H1 (cell line): ENCODE measurements at regions not wholly inside any gene's neighbourhood (a gene's known extent, or its start where the extent isn't known, plus 50 kb on each side); places are given as distances from the start of the nearest gene placed in this dataset.

Experiments used
- CTCF ChIA-PET: fragments of 300-600 bp; sonication (Branson Sonifier 250); formaldehyde crosslinking; loops from one replicate; lab custom pipeline; 2021; ENCODE audit not compliant: partially characterized antibody; lab: Charles Lee
- POLR2A ChIA-PET: fragments of 300-600 bp; sonication (Branson Sonifier 250); formaldehyde crosslinking; loops from one replicate; lab custom pipeline; 2021; ENCODE audit warnings: inconsistent platforms; ENCODE audit not compliant: partially characterized antibody; lab: Charles Lee
- DNase-seq, 2 experiments: peaks; one replicate each; pipeline versions ENCODE4 v3.0.0 to v3.0.0-alpha.2; 2010 to 2022; ENCODE audit warnings: low spot score in 2 of 2, low read depth in 1 of 2, mixed read lengths in 1 of 2
- FAIRE-seq: peaks from 2 replicates; lab custom pipeline; 2011; peaks lifted over from hg19 to GRCh38; lab: Jason Lieb, UNC
- H2AFZ ChIP-seq: 2 replicates; pipeline ENCODE4 v1.8.1; 2012; ENCODE audit warnings: low read length, inconsistent platforms
- H2AK5ac ChIP-seq: 2 replicates; pipeline ENCODE4 v1.6.1; 2013; ENCODE audit warnings: low read depth, low read length
- H2BK120ac ChIP-seq: replicated peaks from 2 replicates; pipeline ENCODE3; 2013; ENCODE audit warnings: low read depth, low read length, inconsistent platforms
- H2BK12ac ChIP-seq: 2 replicates; pipeline ENCODE4 v1.6.1; 2013; ENCODE audit warnings: low read depth, low read length
- H2BK15ac ChIP-seq: 2 replicates; pipeline ENCODE4 v1.6.1; 2013; ENCODE audit warnings: low read length
- H2BK20ac ChIP-seq: 2 replicates; pipeline ENCODE4 v1.6.1; 2013; ENCODE audit warnings: low read length
- H2BK5ac ChIP-seq: 2 replicates; pipeline ENCODE4 v1.6.1; 2013; ENCODE audit warnings: low read depth, low read length
- H3K14ac ChIP-seq: 2 replicates; pipeline ENCODE4 v1.6.1; 2013; ENCODE audit warnings: inconsistent platforms; ENCODE audit not compliant: insufficient read length
- H3K18ac ChIP-seq: 2 replicates; pipeline ENCODE4 v1.6.1; 2013; ENCODE audit warnings: low read length; ENCODE audit errors: extremely low read depth
- H3K23ac ChIP-seq: 2 replicates; pipeline ENCODE4 v1.6.1; 2013; ENCODE audit warnings: inconsistent platforms; ENCODE audit not compliant: insufficient read length
- H3K23me2 ChIP-seq: 2 replicates; pipeline ENCODE4 v1.6.1; 2013; ENCODE audit warnings: low read depth, low read length
- H3K27ac ChIP-seq: 2 replicates; pipeline ENCODE4 v1.6.1; 2011; ENCODE audit warnings: low read depth, low read length, inconsistent platforms
- H3K27me3 ChIP-seq, 4 experiments: replicated peaks in 1 of 4; 1 replicate in 1 of 4; 2 replicates in 3 of 4; pipeline versions ENCODE4 v1.6.1 to v1.8.1; 2011 to 2013; ENCODE audit warnings: low read length in 3 of 4, mild to moderate bottlenecking in 3 of 4, inconsistent platforms in 2 of 4, mixed read lengths in 2 of 4, moderate library complexity in 1 of 4; ENCODE audit not compliant: control insufficient read depth in 3 of 4, insufficient read depth in 3 of 4; ENCODE audit errors: extremely low read depth in 1 of 4
- H3K36me3 ChIP-seq, 4 experiments: 2 replicates each; pipeline versions ENCODE4 v1.6.1 to v1.8.1; 2011 to 2013; ENCODE audit warnings: mild to moderate bottlenecking in 4 of 4, low read length in 3 of 4, moderate library complexity in 2 of 4, control low read depth in 1 of 4, inconsistent platforms in 1 of 4; ENCODE audit not compliant: insufficient read depth in 4 of 4, control insufficient read depth in 2 of 4
- H3K4ac ChIP-seq: replicated peaks from 2 replicates; pipeline ENCODE3; 2013; ENCODE audit warnings: low read length, low read depth, mixed read lengths, inconsistent platforms; ENCODE audit not compliant: insufficient read length
- H3K4me1 ChIP-seq, 4 experiments: replicated peaks in 1 of 4; 1 replicate in 1 of 4; 2 replicates in 3 of 4; pipeline versions ENCODE4 v1.6.1 to v1.8.1; 2011 to 2013; ENCODE audit warnings: low read length in 3 of 4, inconsistent platforms in 2 of 4, mixed read lengths in 1 of 4; ENCODE audit not compliant: insufficient read depth in 4 of 4, control insufficient read depth in 3 of 4
- H3K4me2 ChIP-seq, 2 experiments: 2 replicates each; pipeline versions ENCODE4 v1.6.1 to v1.8.1; 2011 to 2013; ENCODE audit warnings: low read depth in 2 of 2, low read length in 2 of 2, control low read depth in 1 of 2, inconsistent platforms in 1 of 2, mild to moderate bottlenecking in 1 of 2; ENCODE audit not compliant: insufficient read depth in 1 of 2
- H3K4me3 ChIP-seq, 4 experiments: fragments of 200-600, 300-600 bp in 1 of 4; sonication (generic), shearing (Covaris generic), sonication (Bioruptor Twin) in 1 of 4; 2 replicates each; pipeline versions ENCODE4 v1.5.1 to v1.8.1; 2011 to 2016; ENCODE audit warnings: low read length in 4 of 4, low read depth in 3 of 4, control low read depth in 2 of 4, inconsistent platforms in 2 of 4, mild to moderate bottlenecking in 2 of 4, mixed read lengths in 1 of 4, moderate library complexity in 1 of 4; ENCODE audit not compliant: insufficient read depth in 2 of 4; ENCODE audit errors: extremely low read depth in 1 of 4
- H3K56ac ChIP-seq: replicated peaks from 2 replicates; pipeline ENCODE3; 2013; ENCODE audit warnings: low read depth, mild to moderate bottlenecking, mixed read lengths, low read length, inconsistent platforms; ENCODE audit not compliant: insufficient read length
- H3K79me1 ChIP-seq: 2 replicates; pipeline ENCODE4 v1.6.1; 2013; ENCODE audit warnings: low read depth, low read length, control low read depth
- H3K79me2 ChIP-seq, 2 experiments: 2 replicates each; pipeline versions ENCODE4 v1.6.1 to v1.8.1; 2012 to 2013; ENCODE audit warnings: low read length in 2 of 2, mild to moderate bottlenecking in 2 of 2, inconsistent platforms in 1 of 2; ENCODE audit not compliant: insufficient read depth in 2 of 2, control insufficient read depth in 1 of 2
- H3K9ac ChIP-seq, 4 experiments: replicated peaks in 1 of 4; 1 replicate in 1 of 4; 2 replicates in 3 of 4; pipeline versions ENCODE4 v1.6.1 to v1.8.1; 2011 to 2013; ENCODE audit warnings: low read depth in 3 of 4, low read length in 3 of 4, control low read depth in 2 of 4, mild to moderate bottlenecking in 2 of 4, moderate library complexity in 2 of 4, inconsistent platforms in 1 of 4; ENCODE audit errors: extremely low read depth in 1 of 4
- H3K9me3 ChIP-seq, 2 experiments: 2 replicates each; pipeline versions ENCODE4 v1.6.1 to v1.8.1; 2012 to 2013; ENCODE audit warnings: mild to moderate bottlenecking in 2 of 2, moderate library complexity in 2 of 2, control low read depth in 1 of 2, inconsistent platforms in 1 of 2, low read depth in 1 of 2, low read length in 1 of 2, mixed read lengths in 1 of 2; ENCODE audit not compliant: insufficient read depth in 2 of 2
- H4K20me1 ChIP-seq, 2 experiments: replicated peaks in 1 of 2; 2 replicates each; pipeline versions ENCODE3 to v1.8.1; 2011 to 2013; ENCODE audit warnings: inconsistent platforms in 2 of 2, low read length in 2 of 2, mild to moderate bottlenecking in 1 of 2; ENCODE audit not compliant: insufficient read depth in 2 of 2, control insufficient read depth in 1 of 2
- H4K5ac ChIP-seq: 2 replicates; pipeline ENCODE4 v1.6.1; 2013; ENCODE audit warnings: low read length, low read depth, mixed read lengths, inconsistent platforms; ENCODE audit not compliant: insufficient read length
- H4K8ac ChIP-seq: 2 replicates; pipeline ENCODE4 v1.8.0; 2013; ENCODE audit warnings: mild to moderate bottlenecking, moderate library complexity, low read length, inconsistent platforms; ENCODE audit not compliant: insufficient read depth; ENCODE audit errors: extremely low read depth
- H4K91ac ChIP-seq: replicated peaks from 2 replicates; pipeline ENCODE3; 2013; ENCODE audit warnings: low read length, mixed read lengths, inconsistent platforms; ENCODE audit not compliant: insufficient read length
- ASH2L ChIP-seq: fragments of 200-600, 300-600 bp; sonication (generic); IDR thresholded peaks from one replicate; pipeline ENCODE4 v1.7.1; 2017; ENCODE audit warnings: low read length
- CTCF ChIP-seq, 3 experiments: IDR thresholded peaks; 1 replicate in 2 of 3; 2 replicates in 1 of 3; pipeline versions ENCODE4 v1.5.1 to v1.6.1; 2011; ENCODE audit warnings: low read length in 3 of 3, mild to moderate bottlenecking in 3 of 3, inconsistent platforms in 2 of 3, low read depth in 1 of 3, moderate library complexity in 1 of 3; ENCODE audit not compliant: insufficient read depth in 1 of 3; ENCODE audit errors: control extremely low read depth in 1 of 3
- HDAC2 ChIP-seq, 2 experiments: fragments of 300-600 bp in 1 of 2; sonication (generic) in 1 of 2; IDR thresholded peaks; 2 replicates each; pipeline ENCODE4 v1.6.1; 2011 to 2012; ENCODE audit warnings: low read depth in 2 of 2, low read length in 2 of 2, mild to moderate bottlenecking in 2 of 2, moderate library complexity in 2 of 2, borderline replicate concordance in 1 of 2, inconsistent platforms in 1 of 2
- KDM4A ChIP-seq: IDR thresholded peaks from one replicate; pipeline ENCODE4 v1.7.1; 2012; ENCODE audit warnings: low read depth, mild to moderate bottlenecking, moderate library complexity, low read length, inconsistent platforms; ENCODE audit not compliant: severe bottlenecking
- MAFK ChIP-seq: IDR thresholded peaks from 2 replicates; pipeline ENCODE4 v1.6.1; 2012; ENCODE audit warnings: low read depth, mild to moderate bottlenecking, improper control_type of control experiment, low read length
- RBBP5 ChIP-seq: IDR thresholded peaks from 2 replicates; pipeline ENCODE4 v1.7.1; 2012; ENCODE audit warnings: low read depth, mild to moderate bottlenecking, inconsistent platforms, low read length, moderate library complexity, borderline replicate concordance
- SIRT6 ChIP-seq: IDR thresholded peaks from one replicate; pipeline ENCODE4 v1.7.1; 2012; ENCODE audit warnings: low read length, inconsistent platforms
- SP2 ChIP-seq: IDR thresholded peaks from 2 replicates; pipeline ENCODE4 v1.6.1; 2012; ENCODE audit warnings: mild to moderate bottlenecking, low read length, inconsistent platforms
- WGBS, 2 experiments: shearing (Covaris generic) in 1 of 2; methylation state at CpG; one replicate each; pipeline versions ENCODE4 v1.1.6 to v1.1.7; 2013 to 2015; ENCODE audit warnings: low lambda C conversion rate in 2 of 2, mixed read lengths in 2 of 2, inconsistent platforms in 1 of 2, low coverage in 1 of 2, missing lambda C conversion rate in 1 of 2; ENCODE audit not compliant: insufficient replicate concordance in 2 of 2, insufficient coverage in 1 of 2, insufficient read length in 1 of 2; ENCODE audit errors: extremely low coverage in 1 of 2, missing lambda C conversion rate in 1 of 2; 5-methylcytosine and 5-hydroxymethylcytosine counted together

GRCh38 chr14:86987966-86988365, 1005.0 kb downstream of the GALC start:
- Histone ChIP-seq H2BK5ac (no peak overlapping the region), H2BK120ac (no peak overlapping the region), H3K4ac (no peak overlapping the region), H4K8ac (no peak overlapping the region), H3K36me3 (no peaks in the 10 kb centered on the region), H2BK20ac (no peak overlapping the region), H4K5ac (no peak overlapping the region), H3K4me3 (no peak overlapping the region), H3K4me2 (no peak overlapping the region), H3K9ac (no peak overlapping the region), H2AFZ (no peak overlapping the region), H3K79me2 (no peaks in the 10 kb centered on the region), H3K9me3 (no peaks in the 10 kb centered on the region), H3K23ac (no peak overlapping the region), H3K56ac (no peak overlapping the region), H3K27ac (no peak overlapping the region), H2BK15ac (no peak overlapping the region), H3K14ac (no peak overlapping the region), H3K79me1 (no peaks in the 10 kb centered on the region), H3K27me3 (peaks cover 0 to 1% (median 0%) of the 10 kb centered on the region in 4 experiments; a peak in 1 of 7 replicates), H4K91ac (no peak overlapping the region), H3K4me1 (no peaks in the 10 kb centered on the region), H3K23me2 (no peaks in the 10 kb centered on the region), H4K20me1 (no peaks in the 10 kb centered on the region), H2AK5ac (no peak overlapping the region), H2BK12ac (no peak overlapping the region), H3K18ac (no peak overlapping the region)
- DNase-seq (no peak), FAIRE-seq (no peak)
- no peak for TF ChIP-seq ASH2L
- TF ChIP-seq HDAC2 (IDR thresholded peaks at IDR 0.05; ENCODE audit: borderline replicate concordance in 1 of 2, low read depth in 2 of 2, low read length in 2 of 2) = no peak
- no peak for TF ChIP-seq MAFK
- TF ChIP-seq KDM4A = no peak
- no peak for TF ChIP-seq CTCF (IDR thresholded peaks at IDR 0.05; ENCODE audit: control extremely low read depth in 1 of 3, insufficient read depth in 1 of 3, low read depth in 1 of 3, low read length in 3 of 3)
- TF ChIP-seq RBBP5 = no peak
- TF ChIP-seq SP2 = no peak
- TF ChIP-seq SIRT6 = no peak
- WGBS, 2 experiments = 94% methylated on average over 3 of the region's 3 CpGs; no CpG with 5 or more reads in 1 of the 2 experiments
- ChIA-PET CTCF (no interaction called here), POLR2A (no interaction called here)
